ENCODE measurements at regions not wholly inside any gene's neighbourhood (a gene's known extent, or its start where the extent isn't known, plus 50 kb on each side); places are given as distances from the start of the nearest gene placed in this dataset.

DNA sequence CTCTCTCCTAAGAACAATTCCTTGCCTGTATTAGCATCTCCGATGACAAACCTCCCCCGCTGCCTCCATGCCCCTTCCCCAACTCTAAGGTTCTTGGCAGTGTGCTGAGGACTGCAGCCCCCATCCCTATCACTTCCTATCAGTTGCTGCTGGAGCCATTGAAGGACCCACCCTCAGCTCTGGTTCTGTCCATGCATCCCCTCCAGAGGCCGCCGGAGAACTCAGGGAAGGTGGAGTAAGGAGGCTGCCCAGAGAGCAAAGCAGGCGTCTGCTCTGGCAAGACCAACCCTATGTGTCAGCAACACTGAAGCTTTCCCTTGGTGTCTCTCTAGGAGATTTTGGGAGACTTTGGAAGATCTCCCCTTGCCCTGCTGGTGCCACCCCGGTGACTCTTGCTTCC, 1139.5 kb downstream of the TBC1D22A start:
- H3K27ac ChIP-seq, result no peak overlapping the region
- TF ChIP-seq, protein P1, sequence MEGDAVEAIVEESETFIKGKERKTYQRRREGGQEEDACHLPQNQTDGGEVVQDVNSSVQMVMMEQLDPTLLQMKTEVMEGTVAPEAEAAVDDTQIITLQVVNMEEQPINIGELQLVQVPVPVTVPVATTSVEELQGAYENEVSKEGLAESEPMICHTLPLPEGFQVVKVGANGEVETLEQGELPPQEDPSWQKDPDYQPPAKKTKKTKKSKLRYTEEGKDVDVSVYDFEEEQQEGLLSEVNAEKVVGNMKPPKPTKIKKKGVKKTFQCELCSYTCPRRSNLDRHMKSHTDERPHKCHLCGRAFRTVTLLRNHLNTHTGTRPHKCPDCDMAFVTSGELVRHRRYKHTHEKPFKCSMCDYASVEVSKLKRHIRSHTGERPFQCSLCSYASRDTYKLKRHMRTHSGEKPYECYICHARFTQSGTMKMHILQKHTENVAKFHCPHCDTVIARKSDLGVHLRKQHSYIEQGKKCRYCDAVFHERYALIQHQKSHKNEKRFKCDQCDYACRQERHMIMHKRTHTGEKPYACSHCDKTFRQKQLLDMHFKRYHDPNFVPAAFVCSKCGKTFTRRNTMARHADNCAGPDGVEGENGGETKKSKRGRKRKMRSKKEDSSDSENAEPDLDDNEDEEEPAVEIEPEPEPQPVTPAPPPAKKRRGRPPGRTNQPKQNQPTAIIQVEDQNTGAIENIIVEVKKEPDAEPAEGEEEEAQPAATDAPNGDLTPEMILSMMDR (conservative IDR thresholded peaks at IDR 0.05), result no peak

DNA sequence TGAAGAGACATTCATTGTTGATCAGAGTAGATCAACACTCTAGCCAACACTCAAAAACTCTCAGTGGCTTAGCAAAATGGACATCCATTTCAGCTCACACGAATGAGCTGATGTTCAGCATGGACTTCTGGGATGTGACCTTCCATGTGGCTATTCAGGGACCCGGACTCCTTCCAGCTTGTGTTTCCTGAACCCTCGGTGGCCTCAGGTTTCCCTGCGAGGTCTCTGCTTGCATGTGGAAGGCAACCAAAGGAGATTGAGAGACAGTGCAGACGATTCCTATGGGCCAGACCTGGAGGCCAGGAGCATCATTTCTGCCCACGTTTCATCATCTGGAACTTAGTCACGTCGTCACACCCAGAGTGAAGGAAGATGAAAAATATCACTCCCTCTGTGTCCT, 1137.4 kb downstream of the TBC1D22A start:
- TF ChIP-seq, protein P1 (conservative IDR thresholded peaks at IDR 0.05), result no peak

DNA sequence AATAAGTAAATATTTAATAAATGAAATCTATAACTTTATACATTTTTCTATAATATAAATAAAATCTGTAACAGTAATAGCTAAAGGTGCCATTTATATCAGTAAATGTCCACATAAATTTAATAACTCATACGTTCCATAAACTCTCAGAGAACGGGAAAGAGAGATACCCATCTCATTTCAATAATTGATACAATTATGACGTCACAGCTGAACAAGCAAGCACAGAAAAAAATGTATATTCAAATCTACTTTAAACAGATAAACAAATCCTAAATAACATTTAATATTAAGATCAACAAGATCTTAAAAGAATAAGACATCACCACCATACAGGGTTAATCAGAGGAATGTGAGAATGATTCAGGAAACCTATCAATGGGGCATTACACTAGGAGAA, 1136.5 kb downstream of the TBC1D22A start:
- no peak overlapping the region for H3K27ac ChIP-seq
- TF ChIP-seq, protein P1 (conservative IDR thresholded peaks at IDR 0.05), result no peak

More for the DNA sequence above, 1137.4 kb downstream of the TBC1D22A start:
- H3K27ac ChIP-seq, result no peak overlapping the region

DNA sequence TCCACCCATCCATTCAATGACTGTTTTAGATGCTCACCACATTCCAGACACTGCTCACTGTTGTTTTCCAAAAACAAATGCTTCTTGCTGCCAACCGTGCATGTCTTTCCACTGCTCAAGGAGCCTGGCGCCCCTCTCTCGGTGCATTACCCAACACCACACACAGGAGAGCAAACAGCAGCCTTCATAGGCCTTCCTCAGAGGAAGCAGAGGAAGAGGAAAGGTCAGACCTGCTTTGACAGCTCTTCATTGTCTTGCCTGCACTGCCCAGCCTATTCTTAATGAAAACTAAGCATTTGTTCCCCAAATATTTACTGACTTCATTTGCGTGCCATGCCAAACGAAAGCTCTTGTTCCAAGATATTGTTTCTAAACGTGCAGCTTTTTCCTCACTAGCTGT, 1129.2 kb downstream of the TBC1D22A start:
- TF ChIP-seq, protein P1 (conservative IDR thresholded peaks at IDR 0.05), result no peak
- H3K27ac ChIP-seq, result no peak overlapping the region

DNA sequence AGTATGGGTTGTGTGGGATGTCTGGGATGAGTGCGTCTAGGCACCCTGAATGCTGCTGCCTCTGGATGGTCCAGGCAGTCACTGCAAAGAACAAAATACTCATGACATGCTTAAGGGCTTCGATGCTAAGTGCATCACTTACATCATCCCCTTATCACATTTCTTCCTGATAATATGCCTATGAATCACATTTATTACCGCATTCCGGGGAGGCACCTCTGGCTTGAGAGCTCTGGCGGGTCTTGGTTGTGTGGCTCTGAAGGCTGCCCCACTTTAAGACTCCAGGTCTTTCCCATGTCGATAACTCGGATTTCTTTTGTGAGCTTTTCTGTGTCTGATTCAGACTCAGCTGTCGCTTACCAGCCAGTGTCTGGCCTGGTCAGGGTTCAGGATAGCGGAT, 1126.4 kb downstream of the TBC1D22A start:
- TF ChIP-seq, protein P1 (conservative IDR thresholded peaks at IDR 0.05), result no peak
- H3K27ac ChIP-seq, result no peak overlapping the region

DNA sequence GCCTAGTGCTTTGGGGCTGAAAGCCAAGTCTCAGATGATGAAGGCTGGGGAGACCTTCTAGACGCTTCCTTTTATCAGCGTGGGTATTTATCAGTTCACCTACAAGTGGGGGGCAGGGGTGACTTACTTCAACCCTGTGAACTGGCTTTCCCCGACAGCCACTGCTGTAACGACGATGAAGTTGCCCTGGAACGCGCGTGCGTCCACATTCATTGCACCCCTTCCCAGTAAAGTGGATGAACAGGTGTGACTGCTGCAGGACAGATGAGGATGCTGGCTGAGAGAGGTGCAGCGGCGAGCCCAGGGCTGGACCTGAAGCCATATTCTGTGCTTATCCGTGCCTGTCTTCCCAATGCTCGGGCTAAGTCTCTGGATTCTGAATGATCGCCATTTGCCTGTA, 1122.3 kb downstream of the TBC1D22A start:
- H3K27ac ChIP-seq, result no peak overlapping the region
- TF ChIP-seq, protein P1 (conservative IDR thresholded peaks at IDR 0.05), result no peak

DNA sequence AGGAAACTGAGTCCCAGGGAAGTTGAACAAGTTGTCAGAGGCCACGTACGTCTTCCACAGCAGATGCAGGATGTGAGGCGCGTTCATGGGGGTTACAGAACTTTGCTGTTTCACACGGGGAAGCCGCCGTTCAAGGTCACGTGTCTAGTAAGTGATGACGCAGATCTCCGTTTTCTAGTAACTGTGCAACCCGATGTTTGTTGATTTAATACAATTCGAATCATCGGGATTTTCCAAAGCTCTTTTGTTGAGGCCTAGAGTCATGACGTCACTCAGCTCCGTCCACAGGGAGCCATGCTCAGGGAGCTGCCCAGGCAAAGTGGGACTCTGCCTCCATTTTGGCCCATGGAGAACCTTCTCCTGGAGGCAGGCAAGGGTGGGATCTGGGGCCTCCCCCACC, 1121.8 kb downstream of the TBC1D22A start:
- TF ChIP-seq, protein P1 (conservative IDR thresholded peaks at IDR 0.05), result no peak
- no peak overlapping the region for H3K27ac ChIP-seq

DNA sequence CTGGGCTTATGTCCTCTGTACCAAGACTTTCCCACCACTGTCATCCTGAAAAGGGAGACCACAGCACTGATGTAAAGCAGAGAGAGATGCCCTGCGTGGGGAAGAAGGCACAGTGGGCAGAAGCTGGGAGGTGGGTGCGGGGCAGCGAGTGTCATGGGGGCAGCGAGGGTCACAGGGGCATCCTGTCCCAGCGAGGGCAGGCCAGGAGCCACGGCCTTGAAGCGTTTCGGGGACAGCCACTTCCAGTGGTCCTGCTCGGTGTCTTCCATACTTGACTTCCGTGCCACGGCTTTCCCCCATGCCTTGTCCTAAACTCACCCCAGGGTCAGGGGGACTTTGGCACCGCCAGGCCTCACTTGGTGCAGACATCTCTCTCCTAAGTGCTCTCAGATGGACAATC, 1121.3 kb downstream of the TBC1D22A start:
- TF ChIP-seq, protein P1 (conservative IDR thresholded peaks at IDR 0.05), result no peak
- H3K27ac ChIP-seq, result no peak overlapping the region

All from VCaP (cell line).